Hepatocyte (in vitro differentiated cells): ENCODE measurements at regions not wholly inside any gene's neighbourhood (a gene's known extent, or its start where the extent isn't known, plus 50 kb on each side); places are given as distances from the start of the nearest gene placed in this dataset.
"Not testable (repeated sequence)": the region's sequence is repeated elsewhere in the genome, so short reads cannot be mapped to it uniquely, and the experiment has no call there.

Experiments
- EZH2 ChIP-seq: fragments of 200-600 bp; sonication (generic); IDR thresholded peaks from 2 replicates; pipeline ENCODE4 v1.6.1; 2016; ENCODE audit warnings: antibody characterized with exemption, mild to moderate bottlenecking, borderline replicate concordance
- TF ChIP-seq, protein P1 (sequence below): fragments of 200-600 bp; sonication (generic); IDR thresholded peaks from 2 replicates; pipeline ENCODE4 v1.5.1; 2016; ENCODE audit warnings: antibody characterized with exemption, mild to moderate bottlenecking; ENCODE audit not compliant: poor library complexity

DNA sequence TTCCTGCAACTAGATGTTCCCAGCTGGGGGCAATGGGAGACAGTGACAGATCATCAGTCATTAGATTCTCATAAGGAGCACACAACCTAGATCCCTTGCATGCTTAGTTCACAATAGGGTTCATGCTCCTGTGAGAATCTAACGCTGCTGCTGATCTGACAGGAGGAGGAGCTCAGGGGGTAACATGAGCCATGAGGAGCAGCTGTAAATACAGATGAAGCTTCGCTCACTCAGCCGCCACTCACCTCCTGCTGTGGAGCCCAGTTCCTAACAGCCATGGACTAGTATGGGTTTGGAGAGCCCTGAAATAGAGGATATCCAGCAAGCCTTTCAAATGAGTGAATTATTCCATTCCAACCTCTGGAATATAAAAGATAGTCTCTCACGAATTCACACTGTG lies 137.0 kb upstream of the NIPA1 start:
- TF ChIP-seq, protein P1, sequence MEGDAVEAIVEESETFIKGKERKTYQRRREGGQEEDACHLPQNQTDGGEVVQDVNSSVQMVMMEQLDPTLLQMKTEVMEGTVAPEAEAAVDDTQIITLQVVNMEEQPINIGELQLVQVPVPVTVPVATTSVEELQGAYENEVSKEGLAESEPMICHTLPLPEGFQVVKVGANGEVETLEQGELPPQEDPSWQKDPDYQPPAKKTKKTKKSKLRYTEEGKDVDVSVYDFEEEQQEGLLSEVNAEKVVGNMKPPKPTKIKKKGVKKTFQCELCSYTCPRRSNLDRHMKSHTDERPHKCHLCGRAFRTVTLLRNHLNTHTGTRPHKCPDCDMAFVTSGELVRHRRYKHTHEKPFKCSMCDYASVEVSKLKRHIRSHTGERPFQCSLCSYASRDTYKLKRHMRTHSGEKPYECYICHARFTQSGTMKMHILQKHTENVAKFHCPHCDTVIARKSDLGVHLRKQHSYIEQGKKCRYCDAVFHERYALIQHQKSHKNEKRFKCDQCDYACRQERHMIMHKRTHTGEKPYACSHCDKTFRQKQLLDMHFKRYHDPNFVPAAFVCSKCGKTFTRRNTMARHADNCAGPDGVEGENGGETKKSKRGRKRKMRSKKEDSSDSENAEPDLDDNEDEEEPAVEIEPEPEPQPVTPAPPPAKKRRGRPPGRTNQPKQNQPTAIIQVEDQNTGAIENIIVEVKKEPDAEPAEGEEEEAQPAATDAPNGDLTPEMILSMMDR, result not testable (repeated sequence)
- not testable (repeated sequence) for TF ChIP-seq EZH2
